Gastrocnemius medialis (tissue), 4 donors: ENCODE measurements at regions not wholly inside any gene's neighbourhood (a gene's known extent, or its start where the extent isn't known, plus 50 kb on each side); places are given as distances from the start of the nearest gene placed in this dataset.

ENCODE experiments used
- ATAC-seq, 2 donors: fragments of 150-250 bp; one replicate each; pipeline ENCODE4 v1.9.1; 2016
- DNase-seq, 2 donors: peaks; one replicate each; pipeline ENCODE4 v3.0.0-alpha.2; 2019
- H3K27ac ChIP-seq, 4 donors: fragments of 200-600 bp; sonication (generic); 1 replicate in 1 of 4; 2 replicates in 3 of 4; pipeline ENCODE4 v1.5.1; 2016 to 2018; ENCODE audit warnings: mild to moderate bottlenecking in 2 of 4, moderate library complexity in 1 of 4
- H3K27me3 ChIP-seq, 3 donors: fragments of 200-600 bp; sonication (generic) in 2 of 3; 1 replicate in 1 of 3; 2 replicates in 2 of 3; pipeline versions ENCODE4 v1.5.1 to v1.6.0; 2016 to 2019; ENCODE audit warnings: mild to moderate bottlenecking in 1 of 3, moderate library complexity in 1 of 3
- H3K36me3 ChIP-seq, 2 donors: fragments of 200-600 bp; sonication (generic) in 1 of 2; one replicate each; pipeline ENCODE4 v1.5.1; 2017 to 2018
- H3K4me1 ChIP-seq, 2 donors: fragments of 200-600 bp; sonication (generic) in 1 of 2; one replicate each; pipeline ENCODE4 v1.5.1; 2016 to 2017; ENCODE audit warnings: mild to moderate bottlenecking in 2 of 2
- H3K4me3 ChIP-seq, 4 donors: fragments of 200-600 bp; sonication (generic) in 3 of 4; 1 replicate in 1 of 4; 2 replicates in 3 of 4; pipeline ENCODE4 v1.5.1; 2016 to 2019; ENCODE audit warnings: mild to moderate bottlenecking in 2 of 4
- H3K9me3 ChIP-seq, 3 donors: fragments of 200-600 bp; sonication (generic) in 2 of 3; 1 replicate in 1 of 3; 2 replicates in 2 of 3; pipeline ENCODE4 v1.5.1; 2016 to 2019
- CTCF ChIP-seq, 5 experiments: fragments of 450-650 bp in 3 of 5; fragments of 200-600 bp in 2 of 5; sonication (generic) in 2 of 5; IDR thresholded peaks in 4 of 5; conservative IDR thresholded peaks in 1 of 5; 1 replicate in 4 of 5; 2 replicates in 1 of 5; pipeline ENCODE4 v1.5.1; 2016 to 2019; ENCODE audit warnings: antibody characterized with exemption in 5 of 5, mild to moderate bottlenecking in 3 of 5, moderate library complexity in 3 of 5
- POLR2A ChIP-seq, 2 donors: fragments of 450-650 bp; IDR thresholded peaks; one replicate each; pipeline ENCODE4 v1.6.1; 2017; ENCODE audit warnings: antibody characterized with exemption in 2 of 2, mild to moderate bottlenecking in 2 of 2, moderate library complexity in 2 of 2
- in situ Hi-C, 4 donors: fragments of 200-750 bp; cut with MboI; loops; one replicate each; pipeline versions ENCODE4 v1.15.0 to v1.8.0; 2017; ENCODE audit warnings: low sequenced_read_pairs in 4 of 4
- intact Hi-C: fragments of 100-400 bp; cut with DNase I; formaldehyde crosslinking; loops from one replicate; pipeline ENCODE4 v1.15.1; 2023; ENCODE audit warnings: low total_unique reads

- DNase-seq = no peak
- Histone ChIP-seq H3K4me1 (no peaks in the 10 kb centered on the region), H3K4me3 (no peak overlapping the region), H3K36me3 (no peaks in the 10 kb centered on the region), H3K27ac (no peak overlapping the region), H3K9me3 (no peaks in the 10 kb centered on the region), H3K27me3 (no peaks in the 10 kb centered on the region)
- no peak for TF ChIP-seq POLR2A (IDR thresholded peaks at IDR 0.05)
- no peak for TF ChIP-seq CTCF (IDR thresholded peaks at IDR 0.05 in 4 of 5, conservative IDR thresholded peaks at IDR 0.05 in 1 of 5)
- ATAC-seq = no peak
- intact Hi-C loops = no loop called here
- in situ Hi-C loops = no loop called here
These were observed 291.8 kb upstream of the DDI1 start for GRCh38 chr11:103744496-103745153.

- DNase-seq (no peak), ATAC-seq (no peak)
- no peaks in the 10 kb centered on the region for H3K4me1 ChIP-seq
- intact Hi-C loops (no loop called here), in situ Hi-C loops (no loop called here)
- TF ChIP-seq CTCF (IDR thresholded peaks at IDR 0.05 in 4 of 5, conservative IDR thresholded peaks at IDR 0.05 in 1 of 5) (no peak), POLR2A (IDR thresholded peaks at IDR 0.05) (no peak)
- no peaks in the 10 kb centered on the region for H3K9me3 ChIP-seq
- no peaks in the 10 kb centered on the region for H3K27me3 ChIP-seq
- H3K27ac ChIP-seq = no peak overlapping the region
- no peak overlapping the region for H3K4me3 ChIP-seq
- no peaks in the 10 kb centered on the region for H3K36me3 ChIP-seq
These were observed 287.3 kb upstream of the DDI1 start for GRCh38 chr11:103749158-103749557.

GRCh38 chr11:103768816-103769215, 267.6 kb upstream of the DDI1 start:
- no peaks in the 10 kb centered on the region for H3K9me3 ChIP-seq
- in situ Hi-C loops = no loop called here
- intact Hi-C loops = no loop called here

GRCh38 chr11:103773059-103773458, 263.4 kb upstream of the DDI1 start:
- no peak overlapping the region for H3K4me3 ChIP-seq
- H3K27ac ChIP-seq = no peak overlapping the region
- no peaks in the 10 kb centered on the region for H3K9me3 ChIP-seq
- DNase-seq (no peak), ATAC-seq (peak; percentile 53 to 73)
- in situ Hi-C loops (no loop called here), intact Hi-C loops (no loop called here)
- H3K27me3 ChIP-seq = no peaks in the 10 kb centered on the region
- no peaks in the 10 kb centered on the region for H3K4me1 ChIP-seq
- H3K36me3 ChIP-seq = no peaks in the 10 kb centered on the region
- no peak for TF ChIP-seq CTCF (IDR thresholded peaks at IDR 0.05 in 4 of 5, conservative IDR thresholded peaks at IDR 0.05 in 1 of 5)
- TF ChIP-seq POLR2A (IDR thresholded peaks at IDR 0.05) = no peak

More at GRCh38 chr11:103768816-103769215, 267.6 kb upstream of the DDI1 start:
- Histone ChIP-seq H3K27ac (no peak overlapping the region), H3K4me3 (no peak overlapping the region), H3K36me3 (no peaks in the 10 kb centered on the region), H3K4me1 (no peaks in the 10 kb centered on the region), H3K27me3 (no peaks in the 10 kb centered on the region)
- DNase-seq (no peak), ATAC-seq (no peak)
- TF ChIP-seq POLR2A (IDR thresholded peaks at IDR 0.05) = no peak
- no peak for TF ChIP-seq CTCF (IDR thresholded peaks at IDR 0.05 in 4 of 5, conservative IDR thresholded peaks at IDR 0.05 in 1 of 5)

GRCh38 chr11:103773537-103773936, 262.9 kb upstream of the DDI1 start:
- DNase-seq (no peak), ATAC-seq (no peak)
- in situ Hi-C loops (no loop called here), intact Hi-C loops (no loop called here)
- Histone ChIP-seq H3K36me3 (no peaks in the 10 kb centered on the region), H3K4me1 (no peaks in the 10 kb centered on the region), H3K27me3 (no peaks in the 10 kb centered on the region), H3K9me3 (no peaks in the 10 kb centered on the region), H3K4me3 (no peak overlapping the region), H3K27ac (no peak overlapping the region)
- no peak for TF ChIP-seq POLR2A (IDR thresholded peaks at IDR 0.05)
